K562 (cell line): ENCODE measurements at regions not wholly inside any gene's neighbourhood (a gene's known extent, or its start where the extent isn't known, plus 50 kb on each side); places are given as distances from the start of the nearest gene placed in this dataset.

ENCODE experiments used
- ATAC-seq: fragments of 200-7000 bp; cut with Tn5 transposase; 3 replicates; pipeline ENCODE4 v1.9.1; 2020; ENCODE audit warnings: moderate library complexity
- BruUV-seq: library from RNA; stranded (reverse); fragments of 400-500 nt; replicated peaks from 2 replicates; lab custom pipeline; 2021; lab: Mats Ljungman, UMichigan
- CTCF ChIA-PET: fragments of 300-600 bp; formaldehyde crosslinking; extraction: SDS; loops from one replicate; lab custom pipeline; 2021; ENCODE audit warnings: low intra/inter-chr PET ratio; lab: Yijun Ruan, JAX
- POLR2A ChIA-PET: fragments of 300-600, 350-650 bp; sonication (Branson Sonifier 250); formaldehyde crosslinking; extraction: SDS; loops from one replicate; lab custom pipeline; 2021; ENCODE audit warnings: antibody characterized with exemption, inconsistent platforms; lab: Yijun Ruan, JAX
- DNase-seq, 4 experiments: peaks; one replicate each; pipeline versions ENCODE4 v3.0.0 to v3.0.0-alpha.2; 2011 to 2018; ENCODE audit warnings: low spot score in 3 of 4, mixed read lengths in 3 of 4; ENCODE audit errors: extremely low read depth in 1 of 4
- FAIRE-seq: peaks from 2 replicates; lab custom pipeline; 2011; peaks lifted over from hg19 to GRCh38; lab: Jason Lieb, UNC
- H2AFZ ChIP-seq: 2 replicates; pipeline ENCODE4 v1.6.0; 2011; ENCODE audit warnings: low read depth, low read length, control low read depth, inconsistent platforms
- H3K27ac ChIP-seq: fragments of 200-600 bp; 3 replicates; pipeline ENCODE4 v1.8.0; 2011; ENCODE audit warnings: low read depth, mild to moderate bottlenecking, control low read depth, inconsistent platforms, low read length, moderate library complexity, mixed read lengths; ENCODE audit errors: extremely low read depth
- H3K27me3 ChIP-seq, 2 experiments: fragments of 300-600 bp in 1 of 2; 2 replicates in 1 of 2; 3 replicates in 1 of 2; pipeline versions ENCODE4 v1.6.0 to v1.8.0; 2011; ENCODE audit warnings: inconsistent platforms in 2 of 2, low read length in 2 of 2, mild to moderate bottlenecking in 1 of 2, mixed read lengths in 1 of 2, moderate library complexity in 1 of 2; ENCODE audit not compliant: control insufficient read depth in 2 of 2, insufficient read depth in 2 of 2
- H3K36me3 ChIP-seq: fragments of 300-600 bp; 3 replicates; pipeline ENCODE4 v1.8.0; 2011; ENCODE audit warnings: mild to moderate bottlenecking, low read length, inconsistent platforms; ENCODE audit not compliant: control insufficient read depth, insufficient read depth
- H3K4me1 ChIP-seq, 2 experiments: fragments of 200-600 bp in 1 of 2; replicated peaks in 1 of 2; 2 replicates in 1 of 2; 3 replicates in 1 of 2; pipeline versions ENCODE4 v1.5.1 to v1.8.0; 2011; ENCODE audit warnings: inconsistent platforms in 2 of 2, low read length in 2 of 2, mild to moderate bottlenecking in 1 of 2, mixed read lengths in 1 of 2, moderate library complexity in 1 of 2; ENCODE audit not compliant: control insufficient read depth in 2 of 2, insufficient read depth in 2 of 2
- H3K4me2 ChIP-seq: 2 replicates; pipeline ENCODE4 v1.6.1; 2011; ENCODE audit warnings: low read length, control low read depth, inconsistent platforms, mixed read lengths; ENCODE audit not compliant: insufficient read depth
- H3K4me3 ChIP-seq: fragments of 200-600 bp; sonication (generic), shearing (Covaris generic); 2 replicates; pipeline ENCODE4 v1.5.1; 2016; ENCODE audit warnings: control low read depth, inconsistent platforms
- H3K79me2 ChIP-seq: fragments of 200-600 bp; 3 replicates; pipeline ENCODE4 v1.8.0; 2011; ENCODE audit warnings: low read length, inconsistent platforms; ENCODE audit not compliant: control insufficient read depth, insufficient read depth
- H3K9ac ChIP-seq, 2 experiments: 2 replicates each; pipeline versions ENCODE4 v1.6.0 to v1.6.1; 2011; ENCODE audit warnings: low read depth in 2 of 2, low read length in 2 of 2, control low read depth in 1 of 2, inconsistent platforms in 1 of 2, mild to moderate bottlenecking in 1 of 2, mixed read lengths in 1 of 2; ENCODE audit not compliant: insufficient read depth in 1 of 2
- H3K9me1 ChIP-seq: one replicate; pipeline ENCODE4 v1.6.0; 2011; ENCODE audit warnings: inconsistent platforms, mild to moderate bottlenecking, low read length, moderate library complexity; ENCODE audit not compliant: control insufficient read depth, insufficient read depth
- H3K9me3 ChIP-seq: replicated peaks from 2 replicates; pipeline ENCODE4 v1.5.1; 2011; ENCODE audit warnings: low read depth, low read length, inconsistent platforms; ENCODE audit not compliant: control insufficient read depth, insufficient read depth
- H4K20me1 ChIP-seq: replicated peaks from 2 replicates; pipeline ENCODE4 v1.6.1; 2011; ENCODE audit warnings: low read length, inconsistent platforms, mixed read lengths; ENCODE audit not compliant: control insufficient read depth, insufficient read depth
- CTBP1 ChIP-seq: fragments of 450-650 bp; IDR thresholded peaks from 2 replicates; pipeline ENCODE4 v1.6.1; 2016; ENCODE audit warnings: borderline replicate concordance
- EWSR1 ChIP-seq: fragments of 450-650 bp; IDR thresholded peaks from 2 replicates; pipeline ENCODE4 v1.6.1; 2018; ENCODE audit warnings: borderline replicate concordance, mild to moderate bottlenecking, low read depth, moderate library complexity; ENCODE audit not compliant: partially characterized antibody
- HSF4 ChIP-seq: fragments of 250-450 bp; sonication (Bioruptor Pico); IDR thresholded peaks from 2 replicates; pipeline ENCODE4 v2.1.2; 2022; ENCODE audit warnings: mild to moderate bottlenecking, moderate library complexity, borderline replicate concordance
- L3MBTL2 ChIP-seq: fragments of 450-650 bp; IDR thresholded peaks from 2 replicates; pipeline ENCODE4 v1.6.1; 2016; ENCODE audit warnings: mild to moderate bottlenecking, moderate library complexity
- SIN3A ChIP-seq, 2 experiments: fragments of 150-350 bp in 1 of 2; IDR thresholded peaks; 2 replicates each; pipeline ENCODE4 v1.6.1; 2011 to 2016; ENCODE audit warnings: borderline replicate concordance in 2 of 2, low read depth in 2 of 2, low read length in 2 of 2, mild to moderate bottlenecking in 2 of 2, moderate library complexity in 2 of 2; ENCODE audit not compliant: control insufficient read depth in 1 of 2
- WGBS: fragments of 100-300 bp; shearing (Covaris generic); methylation state at CpG from one replicate; pipeline ENCODE4 v1.1.6; 2016; ENCODE audit warnings: low coverage, mixed read lengths; ENCODE audit not compliant: insufficient coverage; ENCODE audit errors: missing lambda C conversion rate; 5-methylcytosine and 5-hydroxymethylcytosine counted together
- in situ Hi-C: fragments of 300-500 bp; cut with MboI; formaldehyde crosslinking; loops from 4 replicates; pipeline ENCODE4 v1.15.0; 2018; ENCODE audit warnings: inconsistent platforms, mixed read lengths
- intact Hi-C: fragments of 100-400 bp; cut with micrococcal nuclease; formaldehyde crosslinking; loops from 2 replicates; pipeline ENCODE4 v1.14.2; 2022
- TF ChIP-seq, protein P1 (sequence below): IDR thresholded peaks from 2 replicates; pipeline ENCODE4 v1.6.1; 2014; ENCODE audit warnings: antibody characterized with exemption
- TF ChIP-seq, protein P2 (sequence below): fragments of 450-650 bp; IDR thresholded peaks from 2 replicates; pipeline ENCODE4 v1.6.1; 2016; ENCODE audit warnings: antibody characterized with exemption
- TF ChIP-seq, protein P3 (sequence below): fragments of 450-650 bp; IDR thresholded peaks from 2 replicates; pipeline ENCODE4 v1.6.1; 2016; ENCODE audit warnings: mild to moderate bottlenecking, moderate library complexity

DNA sequence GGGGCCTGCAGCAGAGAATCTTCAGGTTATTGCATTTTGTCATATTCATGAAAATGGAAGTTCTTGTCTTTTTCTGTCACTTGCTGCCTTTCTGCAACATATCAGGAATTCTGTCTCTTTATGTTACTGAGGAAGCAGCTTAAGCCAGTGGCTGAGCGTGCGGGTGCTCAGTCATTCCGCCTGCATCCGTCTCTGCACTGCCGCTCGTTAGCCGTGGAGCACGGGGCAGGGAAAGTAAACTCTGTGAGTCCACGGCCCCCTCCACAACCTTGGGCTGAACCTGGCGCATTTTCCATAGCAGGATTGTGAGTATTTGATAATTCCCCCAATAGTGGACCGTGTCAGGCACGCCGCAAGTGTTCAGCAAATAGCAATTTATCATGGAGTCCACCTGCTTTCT, 1007.7 kb downstream of the BRD1 start:
- 0% methylated on average over 13 of the region's 13 CpGs for WGBS
- TF ChIP-seq CTBP1 (no peak), L3MBTL2 (no peak), HSF4 (CRISPR knock-in tag) (no peak), SIN3A (IDR thresholded peaks at IDR 0.05; ENCODE audit: borderline replicate concordance in 2 of 2, control insufficient read depth in 1 of 2, low read depth in 2 of 2, low read length in 2 of 2) (no peak), EWSR1 (no peak)
- TF ChIP-seq, protein P1, sequence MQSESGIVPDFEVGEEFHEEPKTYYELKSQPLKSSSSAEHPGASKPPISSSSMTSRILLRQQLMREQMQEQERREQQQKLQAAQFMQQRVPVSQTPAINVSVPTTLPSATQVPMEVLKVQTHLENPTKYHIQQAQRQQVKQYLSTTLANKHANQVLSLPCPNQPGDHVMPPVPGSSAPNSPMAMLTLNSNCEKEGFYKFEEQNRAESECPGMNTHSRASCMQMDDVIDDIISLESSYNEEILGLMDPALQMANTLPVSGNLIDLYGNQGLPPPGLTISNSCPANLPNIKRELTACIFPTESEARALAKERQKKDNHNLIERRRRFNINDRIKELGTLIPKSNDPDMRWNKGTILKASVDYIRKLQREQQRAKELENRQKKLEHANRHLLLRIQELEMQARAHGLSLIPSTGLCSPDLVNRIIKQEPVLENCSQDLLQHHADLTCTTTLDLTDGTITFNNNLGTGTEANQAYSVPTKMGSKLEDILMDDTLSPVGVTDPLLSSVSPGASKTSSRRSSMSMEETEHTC = no peak
- TF ChIP-seq, protein P2, sequence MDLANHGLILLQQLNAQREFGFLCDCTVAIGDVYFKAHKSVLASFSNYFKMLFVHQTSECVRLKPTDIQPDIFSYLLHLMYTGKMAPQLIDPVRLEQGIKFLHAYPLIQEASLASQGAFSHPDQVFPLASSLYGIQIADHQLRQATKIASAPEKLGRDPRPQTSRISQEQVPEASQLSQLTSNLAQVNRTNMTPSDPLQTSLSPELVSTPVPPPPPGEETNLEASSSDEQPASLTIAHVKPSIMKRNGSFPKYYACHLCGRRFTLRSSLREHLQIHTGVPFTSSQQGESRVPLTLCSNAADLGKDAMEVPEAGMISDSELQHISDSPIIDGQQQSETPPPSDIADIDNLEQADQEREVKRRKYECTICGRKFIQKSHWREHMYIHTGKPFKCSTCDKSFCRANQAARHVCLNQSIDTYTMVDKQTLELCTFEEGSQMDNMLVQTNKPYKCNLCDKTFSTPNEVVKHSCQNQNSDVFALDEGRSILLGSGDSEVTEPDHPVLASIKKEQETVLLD = no peak
- TF ChIP-seq, protein P3, sequence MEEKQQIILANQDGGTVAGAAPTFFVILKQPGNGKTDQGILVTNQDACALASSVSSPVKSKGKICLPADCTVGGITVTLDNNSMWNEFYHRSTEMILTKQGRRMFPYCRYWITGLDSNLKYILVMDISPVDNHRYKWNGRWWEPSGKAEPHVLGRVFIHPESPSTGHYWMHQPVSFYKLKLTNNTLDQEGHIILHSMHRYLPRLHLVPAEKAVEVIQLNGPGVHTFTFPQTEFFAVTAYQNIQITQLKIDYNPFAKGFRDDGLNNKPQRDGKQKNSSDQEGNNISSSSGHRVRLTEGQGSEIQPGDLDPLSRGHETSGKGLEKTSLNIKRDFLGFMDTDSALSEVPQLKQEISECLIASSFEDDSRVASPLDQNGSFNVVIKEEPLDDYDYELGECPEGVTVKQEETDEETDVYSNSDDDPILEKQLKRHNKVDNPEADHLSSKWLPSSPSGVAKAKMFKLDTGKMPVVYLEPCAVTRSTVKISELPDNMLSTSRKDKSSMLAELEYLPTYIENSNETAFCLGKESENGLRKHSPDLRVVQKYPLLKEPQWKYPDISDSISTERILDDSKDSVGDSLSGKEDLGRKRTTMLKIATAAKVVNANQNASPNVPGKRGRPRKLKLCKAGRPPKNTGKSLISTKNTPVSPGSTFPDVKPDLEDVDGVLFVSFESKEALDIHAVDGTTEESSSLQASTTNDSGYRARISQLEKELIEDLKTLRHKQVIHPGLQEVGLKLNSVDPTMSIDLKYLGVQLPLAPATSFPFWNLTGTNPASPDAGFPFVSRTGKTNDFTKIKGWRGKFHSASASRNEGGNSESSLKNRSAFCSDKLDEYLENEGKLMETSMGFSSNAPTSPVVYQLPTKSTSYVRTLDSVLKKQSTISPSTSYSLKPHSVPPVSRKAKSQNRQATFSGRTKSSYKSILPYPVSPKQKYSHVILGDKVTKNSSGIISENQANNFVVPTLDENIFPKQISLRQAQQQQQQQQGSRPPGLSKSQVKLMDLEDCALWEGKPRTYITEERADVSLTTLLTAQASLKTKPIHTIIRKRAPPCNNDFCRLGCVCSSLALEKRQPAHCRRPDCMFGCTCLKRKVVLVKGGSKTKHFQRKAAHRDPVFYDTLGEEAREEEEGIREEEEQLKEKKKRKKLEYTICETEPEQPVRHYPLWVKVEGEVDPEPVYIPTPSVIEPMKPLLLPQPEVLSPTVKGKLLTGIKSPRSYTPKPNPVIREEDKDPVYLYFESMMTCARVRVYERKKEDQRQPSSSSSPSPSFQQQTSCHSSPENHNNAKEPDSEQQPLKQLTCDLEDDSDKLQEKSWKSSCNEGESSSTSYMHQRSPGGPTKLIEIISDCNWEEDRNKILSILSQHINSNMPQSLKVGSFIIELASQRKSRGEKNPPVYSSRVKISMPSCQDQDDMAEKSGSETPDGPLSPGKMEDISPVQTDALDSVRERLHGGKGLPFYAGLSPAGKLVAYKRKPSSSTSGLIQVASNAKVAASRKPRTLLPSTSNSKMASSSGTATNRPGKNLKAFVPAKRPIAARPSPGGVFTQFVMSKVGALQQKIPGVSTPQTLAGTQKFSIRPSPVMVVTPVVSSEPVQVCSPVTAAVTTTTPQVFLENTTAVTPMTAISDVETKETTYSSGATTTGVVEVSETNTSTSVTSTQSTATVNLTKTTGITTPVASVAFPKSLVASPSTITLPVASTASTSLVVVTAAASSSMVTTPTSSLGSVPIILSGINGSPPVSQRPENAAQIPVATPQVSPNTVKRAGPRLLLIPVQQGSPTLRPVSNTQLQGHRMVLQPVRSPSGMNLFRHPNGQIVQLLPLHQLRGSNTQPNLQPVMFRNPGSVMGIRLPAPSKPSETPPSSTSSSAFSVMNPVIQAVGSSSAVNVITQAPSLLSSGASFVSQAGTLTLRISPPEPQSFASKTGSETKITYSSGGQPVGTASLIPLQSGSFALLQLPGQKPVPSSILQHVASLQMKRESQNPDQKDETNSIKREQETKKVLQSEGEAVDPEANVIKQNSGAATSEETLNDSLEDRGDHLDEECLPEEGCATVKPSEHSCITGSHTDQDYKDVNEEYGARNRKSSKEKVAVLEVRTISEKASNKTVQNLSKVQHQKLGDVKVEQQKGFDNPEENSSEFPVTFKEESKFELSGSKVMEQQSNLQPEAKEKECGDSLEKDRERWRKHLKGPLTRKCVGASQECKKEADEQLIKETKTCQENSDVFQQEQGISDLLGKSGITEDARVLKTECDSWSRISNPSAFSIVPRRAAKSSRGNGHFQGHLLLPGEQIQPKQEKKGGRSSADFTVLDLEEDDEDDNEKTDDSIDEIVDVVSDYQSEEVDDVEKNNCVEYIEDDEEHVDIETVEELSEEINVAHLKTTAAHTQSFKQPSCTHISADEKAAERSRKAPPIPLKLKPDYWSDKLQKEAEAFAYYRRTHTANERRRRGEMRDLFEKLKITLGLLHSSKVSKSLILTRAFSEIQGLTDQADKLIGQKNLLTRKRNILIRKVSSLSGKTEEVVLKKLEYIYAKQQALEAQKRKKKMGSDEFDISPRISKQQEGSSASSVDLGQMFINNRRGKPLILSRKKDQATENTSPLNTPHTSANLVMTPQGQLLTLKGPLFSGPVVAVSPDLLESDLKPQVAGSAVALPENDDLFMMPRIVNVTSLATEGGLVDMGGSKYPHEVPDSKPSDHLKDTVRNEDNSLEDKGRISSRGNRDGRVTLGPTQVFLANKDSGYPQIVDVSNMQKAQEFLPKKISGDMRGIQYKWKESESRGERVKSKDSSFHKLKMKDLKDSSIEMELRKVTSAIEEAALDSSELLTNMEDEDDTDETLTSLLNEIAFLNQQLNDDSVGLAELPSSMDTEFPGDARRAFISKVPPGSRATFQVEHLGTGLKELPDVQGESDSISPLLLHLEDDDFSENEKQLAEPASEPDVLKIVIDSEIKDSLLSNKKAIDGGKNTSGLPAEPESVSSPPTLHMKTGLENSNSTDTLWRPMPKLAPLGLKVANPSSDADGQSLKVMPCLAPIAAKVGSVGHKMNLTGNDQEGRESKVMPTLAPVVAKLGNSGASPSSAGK = no peak
- TF ChIP-seq, all 486 proteins: peak for 0
- H3K9ac ChIP-seq = no peak overlapping the region
- BruUV-seq = no TSS peak
- in situ Hi-C loops = no loop called here
- no peak overlapping the region for H3K4me2 ChIP-seq
- no peak for FAIRE-seq
- H3K4me1 ChIP-seq = no peaks in the 10 kb centered on the region
- H2AFZ ChIP-seq = no peak overlapping the region
- H3K9me3 ChIP-seq = no peaks in the 10 kb centered on the region
- H3K36me3 ChIP-seq = no peaks in the 10 kb centered on the region
- H3K27me3 ChIP-seq = peaks cover 0 to 8% of the 10 kb centered on the region in 2 experiments; a peak in 2 of 5 replicates
- H4K20me1 ChIP-seq = no peaks in the 10 kb centered on the region
- no peak overlapping the region for H3K4me3 ChIP-seq
- no peak overlapping the region for H3K27ac ChIP-seq
- no peak for ATAC-seq
- ChIA-PET POLR2A (no interaction called here), CTCF (no interaction called here)
- H3K9me1 ChIP-seq = no peaks in the 10 kb centered on the region
- DNase-seq = no peak
- intact Hi-C loops = no loop called here
- no peaks in the 10 kb centered on the region for H3K79me2 ChIP-seq
